ELF-1 (cell line): ENCODE measurements at regions not wholly inside any gene's neighbourhood (a gene's known extent, or its start where the extent isn't known, plus 50 kb on each side); places are given as distances from the start of the nearest gene placed in this dataset.

Experiments used
- DNase-seq: peaks from one replicate; pipeline ENCODE4 v3.0.0-alpha.2; 2016; ENCODE audit warnings: low read depth, low spot score

DNA sequence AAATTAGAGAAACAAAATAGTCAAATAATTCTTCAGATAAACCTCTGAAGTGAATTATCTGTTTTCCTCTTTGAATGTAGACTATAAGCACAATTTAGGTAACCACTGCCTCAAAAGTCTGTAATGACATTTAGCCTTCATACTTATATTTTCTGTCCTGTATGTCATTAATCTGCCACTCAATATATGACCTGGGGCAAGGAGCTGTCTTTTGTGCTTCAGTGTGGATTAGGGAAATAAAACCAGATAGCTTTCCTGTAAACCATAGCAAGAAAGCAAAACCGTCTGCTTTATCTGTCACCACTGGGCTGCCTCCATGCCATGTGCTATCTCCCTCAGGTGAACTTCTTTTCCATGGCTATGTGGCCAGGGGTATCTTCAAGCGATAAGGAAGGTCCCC, 606.6 kb upstream of the C9orf72 start:
- DNase-seq, result no peak

DNA sequence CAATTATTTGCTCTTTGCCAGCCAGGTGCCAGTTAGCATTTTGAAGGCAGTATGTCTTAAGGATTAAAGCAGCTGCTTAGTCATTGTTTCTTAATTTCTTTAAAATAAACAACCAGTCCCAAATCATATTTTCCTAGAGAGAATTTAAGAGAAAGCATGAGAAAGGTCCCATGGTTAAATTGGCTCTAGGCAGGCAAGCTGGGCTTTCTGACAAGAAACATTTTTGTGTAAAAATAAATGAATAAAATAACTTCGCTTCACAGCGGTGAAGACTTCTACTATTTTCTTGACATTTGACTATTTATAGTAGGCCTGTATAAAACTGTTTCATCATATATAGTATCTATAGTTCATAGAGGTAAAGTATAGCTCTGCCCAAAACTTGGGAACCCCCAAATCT, 617.7 kb upstream of the C9orf72 start:
- no peak for DNase-seq

DNA sequence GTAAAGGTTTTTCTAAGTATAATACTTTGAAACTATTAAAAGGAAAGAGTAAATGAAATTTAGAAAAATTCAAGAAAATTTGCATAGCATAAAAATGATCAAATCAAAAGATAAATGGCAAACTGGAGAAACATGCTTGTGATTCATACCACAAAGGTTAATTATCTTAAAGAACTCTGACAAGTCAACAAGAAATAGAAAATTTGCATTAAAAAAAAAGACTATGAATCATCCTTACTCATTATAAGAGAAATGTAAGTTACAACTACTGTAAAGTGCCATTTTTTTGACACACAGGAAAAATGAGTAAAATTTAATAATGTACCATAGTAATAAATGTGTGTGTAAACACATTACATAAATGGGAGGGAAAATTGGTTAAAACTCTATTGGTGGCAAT, 624.4 kb upstream of the C9orf72 start:
- no peak for DNase-seq

DNA sequence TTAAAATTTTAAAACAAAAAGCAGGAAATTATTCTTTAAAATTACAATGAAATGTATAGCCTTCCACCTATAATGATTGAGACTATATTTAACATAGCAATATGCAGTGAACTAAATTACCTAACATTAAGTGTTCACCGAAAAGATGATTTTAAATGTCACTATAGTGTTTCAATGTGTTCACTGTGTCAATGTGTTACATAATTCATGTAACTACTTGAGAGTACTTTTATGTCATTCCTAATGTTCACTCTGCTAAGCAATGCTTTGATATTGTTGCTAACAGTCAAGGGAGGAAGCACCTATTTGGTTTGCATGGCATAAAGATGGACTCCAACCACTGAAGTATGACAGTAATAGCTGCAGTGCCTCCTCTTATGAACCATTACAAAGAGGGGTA, 629.8 kb upstream of the C9orf72 start:
- DNase-seq, result no peak

DNA sequence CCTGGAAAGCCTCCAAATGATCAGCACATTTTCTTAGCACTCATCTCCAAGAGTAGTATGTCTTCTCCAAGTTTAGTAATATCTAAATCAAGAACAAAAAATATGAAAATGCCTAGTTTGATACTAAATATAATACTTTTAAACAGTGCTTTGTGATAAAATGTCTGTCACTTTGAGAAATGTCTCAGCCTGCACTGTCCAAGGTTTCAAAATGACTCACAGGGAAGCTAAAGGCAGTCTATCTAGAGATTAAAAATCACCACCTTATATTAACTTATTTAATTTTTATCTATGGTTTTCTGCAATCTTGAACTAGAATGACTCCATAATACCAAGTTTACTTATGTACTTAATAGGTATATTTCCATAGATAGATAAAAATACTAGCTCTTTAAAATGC, 633.0 kb upstream of the C9orf72 start:
- no peak for DNase-seq

DNA sequence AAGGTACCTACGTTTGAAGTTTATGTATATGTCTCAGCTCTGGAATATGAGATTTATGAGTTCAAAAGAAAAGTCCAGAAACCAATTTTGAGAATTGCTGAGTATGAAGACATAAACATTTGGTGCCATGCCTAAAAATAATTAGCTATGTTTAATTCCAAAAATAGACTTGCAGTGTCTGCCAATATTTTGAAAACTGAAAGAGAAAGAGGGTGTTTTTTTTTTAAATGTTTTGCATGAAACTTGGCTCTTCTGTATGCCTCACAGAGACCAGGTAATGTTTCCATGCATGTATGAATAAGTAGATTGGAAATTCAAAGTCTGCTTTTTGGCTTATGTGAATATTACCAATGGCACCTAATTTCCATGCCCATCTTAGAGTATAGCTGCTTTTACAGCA, 634.4 kb upstream of the C9orf72 start:
- no peak for DNase-seq

DNA sequence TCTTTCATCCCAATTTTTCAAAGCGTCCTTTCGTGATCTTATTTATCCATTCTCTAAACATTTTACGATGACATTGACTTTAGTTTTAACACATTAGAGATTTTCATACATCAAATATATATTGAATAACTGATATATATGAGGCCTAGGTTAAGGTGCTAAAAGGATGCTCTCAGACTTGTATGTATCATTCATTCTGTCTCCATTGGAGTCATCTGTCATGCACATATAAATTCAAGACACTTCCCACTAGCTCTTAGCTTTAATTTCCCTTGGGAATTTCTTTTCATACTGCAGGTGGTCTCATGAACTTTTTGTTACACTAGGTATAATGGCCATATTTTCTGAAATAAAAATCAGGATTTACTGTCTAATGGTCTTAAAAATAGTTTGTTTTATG, 635.8 kb upstream of the C9orf72 start:
- DNase-seq, result no peak

DNA sequence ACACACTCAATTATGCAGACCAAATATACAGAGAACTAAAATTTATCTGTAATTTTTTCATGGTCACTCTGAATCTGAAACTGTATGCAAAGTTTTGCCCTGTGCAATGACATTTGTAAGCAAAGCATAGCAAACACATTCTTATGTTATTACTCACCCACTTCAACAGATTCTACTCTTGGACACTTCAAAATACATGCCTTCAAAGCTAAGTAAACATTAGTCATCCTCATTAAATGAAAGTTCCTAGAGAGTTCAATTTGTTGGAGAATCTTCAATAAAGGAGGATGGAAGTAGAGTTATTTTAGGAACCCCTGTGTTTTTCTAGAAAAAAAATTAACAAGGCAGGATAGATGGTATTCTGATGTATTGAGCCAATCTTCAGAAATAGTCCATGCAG, 639.7 kb upstream of the C9orf72 start:
- DNase-seq, result no peak

DNA sequence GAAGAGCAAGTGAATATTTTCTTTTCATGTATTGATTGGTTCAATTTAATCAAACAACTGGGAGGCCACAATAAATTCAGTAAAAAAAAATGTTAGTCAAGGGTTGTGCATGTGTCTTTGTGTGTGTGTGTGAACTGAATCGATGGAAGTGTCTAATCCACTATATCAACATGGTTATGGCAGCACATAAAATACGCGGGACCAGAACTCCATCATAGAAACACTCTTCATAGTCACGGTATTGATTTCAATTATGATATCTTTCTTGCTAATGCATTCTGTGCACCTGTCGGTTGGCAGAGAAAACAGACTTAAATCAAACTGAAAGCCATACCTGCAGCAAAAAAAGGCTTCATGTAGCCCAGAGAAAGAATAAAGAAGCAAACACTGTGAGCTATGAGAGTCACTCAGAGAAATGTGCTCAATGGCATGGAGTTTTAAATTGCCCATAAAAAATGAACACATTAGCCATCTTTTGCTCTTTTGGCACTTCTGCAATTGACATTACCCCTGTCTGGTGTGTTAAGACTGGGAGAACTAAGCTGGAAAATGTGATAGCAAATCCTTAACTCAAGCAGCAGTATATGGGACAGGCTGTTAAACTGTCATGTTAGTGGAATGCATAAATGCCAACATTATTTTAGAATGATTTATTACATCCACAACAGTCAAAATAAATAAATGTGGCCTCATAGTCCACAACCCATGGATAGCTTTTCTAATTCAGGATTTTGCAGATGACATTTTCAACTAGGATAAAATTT, 642.4 kb upstream of the C9orf72 start:
- DNase-seq, result no peak

DNA sequence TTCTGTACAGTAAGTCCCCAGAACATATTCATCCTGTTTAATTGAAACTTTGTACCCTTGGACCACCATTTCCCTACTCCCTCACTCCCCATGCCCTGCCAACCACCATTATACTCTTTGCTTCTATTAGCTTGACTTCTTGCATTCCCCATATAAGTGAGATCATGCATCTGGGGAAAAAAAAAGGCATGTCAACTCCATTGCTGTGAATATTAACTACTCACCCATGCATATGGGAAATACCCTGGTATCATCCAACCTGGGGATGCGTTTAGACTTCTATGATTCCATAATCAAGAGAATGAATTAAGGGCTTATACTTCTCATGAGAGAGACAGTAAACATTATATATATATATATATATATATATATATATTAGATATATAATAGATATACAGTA, 659.4 kb upstream of the C9orf72 start:
- DNase-seq, result no peak

DNA sequence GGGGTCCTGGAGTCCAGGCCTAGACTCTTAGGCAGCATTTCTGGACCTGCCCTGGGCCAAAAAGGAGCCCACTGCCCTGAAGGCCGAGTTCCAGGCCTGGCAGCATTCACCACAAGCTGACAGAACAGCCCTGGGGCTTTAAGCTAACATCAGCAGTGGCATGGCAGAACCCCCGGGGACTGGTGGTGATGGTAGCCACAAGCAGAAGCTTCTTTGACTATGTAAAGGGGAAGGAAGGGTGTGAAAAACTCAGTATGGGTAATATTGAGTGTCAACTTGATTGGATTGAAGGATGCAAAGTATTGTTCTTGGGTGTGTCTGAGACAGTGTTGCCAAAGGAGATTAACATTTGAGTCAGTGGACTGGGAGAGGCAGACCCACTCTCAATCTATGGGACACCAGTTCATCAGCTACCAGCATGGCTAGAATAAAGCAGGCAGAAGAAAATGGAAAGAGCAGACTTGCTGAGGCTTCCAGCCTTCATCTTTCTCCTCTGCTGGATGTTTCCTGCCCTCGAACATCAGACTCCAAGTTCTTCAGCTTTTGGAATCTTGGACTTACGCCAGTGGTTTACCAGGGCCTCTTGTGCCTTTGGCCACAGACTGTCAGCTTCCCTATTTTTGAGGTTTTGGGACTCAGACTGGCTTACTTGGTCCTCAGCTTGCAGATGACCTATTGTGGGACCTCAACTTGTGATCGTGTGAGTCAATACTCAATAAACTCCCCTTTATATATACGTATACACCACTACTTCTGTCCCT, 661.0 kb upstream of the C9orf72 start:
- DNase-seq, result no peak

DNA sequence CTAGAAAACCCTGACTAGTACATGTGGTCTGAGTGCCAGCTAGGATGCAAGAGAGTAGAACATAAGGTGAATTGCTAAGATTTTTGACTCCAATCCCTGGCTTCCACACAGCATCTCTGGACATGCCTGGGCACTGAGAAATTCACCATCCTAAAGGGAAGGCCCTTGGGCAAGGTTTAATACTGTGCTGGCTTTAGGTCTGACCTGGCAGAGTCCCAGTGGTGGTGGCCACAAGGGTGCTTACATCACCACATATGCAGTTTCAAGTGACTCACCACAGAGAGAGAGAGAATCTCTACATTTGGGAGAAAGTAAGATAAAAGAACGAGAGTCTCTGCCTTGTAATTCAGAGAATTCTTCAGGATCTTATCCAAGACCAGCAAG, 661.6 kb upstream of the C9orf72 start:
- DNase-seq, result no peak

DNA sequence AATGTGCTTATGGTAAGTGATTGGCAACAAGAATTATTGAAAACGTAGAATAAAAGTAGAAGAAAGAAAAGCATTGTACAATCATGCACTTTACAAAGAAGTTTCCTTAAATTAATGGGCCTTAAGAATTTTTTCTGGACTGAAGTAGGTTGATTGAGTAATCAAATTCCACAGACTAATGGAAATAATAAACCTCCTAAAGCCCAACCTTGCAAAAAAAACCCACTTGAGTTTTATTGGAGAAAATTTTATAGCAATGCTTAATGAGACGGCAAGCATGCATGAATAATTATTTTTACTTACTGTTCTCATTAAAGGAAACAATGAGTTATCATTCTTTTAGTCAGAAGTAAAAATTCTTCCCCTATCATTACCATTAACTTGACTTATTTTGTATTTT, 676.1 kb upstream of the C9orf72 start:
- no peak for DNase-seq

DNA sequence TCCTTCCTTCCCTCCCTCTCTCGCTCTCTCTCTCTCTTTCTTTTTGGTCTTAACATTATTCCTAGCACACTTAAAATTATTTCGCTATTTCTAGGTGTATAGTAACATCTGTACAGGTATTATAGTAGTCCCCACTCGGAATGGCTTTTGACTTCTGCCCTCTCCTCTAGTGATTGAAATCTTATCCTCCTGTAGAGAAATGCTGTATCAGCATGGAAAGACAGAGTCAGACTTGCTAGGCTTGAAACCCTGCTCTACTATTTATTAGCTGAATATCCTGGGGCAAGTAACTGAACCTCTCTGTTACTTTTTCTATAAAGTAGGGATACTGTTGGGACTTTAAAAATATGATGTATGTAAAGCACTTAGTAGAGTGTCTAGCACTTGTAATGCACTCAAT, 681.9 kb upstream of the C9orf72 start:
- no peak for DNase-seq

DNA sequence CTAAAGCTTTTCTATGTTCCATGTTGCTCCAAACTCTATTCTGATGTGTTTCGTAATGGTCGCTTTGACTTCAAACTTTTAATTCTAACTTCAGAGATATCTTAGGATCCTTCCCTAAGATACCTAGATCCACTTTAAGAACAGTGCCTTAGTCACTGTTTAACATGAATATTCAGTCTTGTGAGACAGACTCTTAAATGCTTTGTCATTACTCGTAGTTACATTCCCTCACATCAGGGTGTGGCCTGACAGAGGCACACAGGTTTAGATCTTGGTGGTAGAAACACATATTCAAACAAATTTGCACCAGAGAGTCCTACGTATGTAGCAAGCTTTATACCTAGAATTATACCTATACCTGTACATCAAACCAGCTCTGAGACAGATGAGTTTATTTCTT, 687.0 kb upstream of the C9orf72 start:
- DNase-seq, result no peak

DNA sequence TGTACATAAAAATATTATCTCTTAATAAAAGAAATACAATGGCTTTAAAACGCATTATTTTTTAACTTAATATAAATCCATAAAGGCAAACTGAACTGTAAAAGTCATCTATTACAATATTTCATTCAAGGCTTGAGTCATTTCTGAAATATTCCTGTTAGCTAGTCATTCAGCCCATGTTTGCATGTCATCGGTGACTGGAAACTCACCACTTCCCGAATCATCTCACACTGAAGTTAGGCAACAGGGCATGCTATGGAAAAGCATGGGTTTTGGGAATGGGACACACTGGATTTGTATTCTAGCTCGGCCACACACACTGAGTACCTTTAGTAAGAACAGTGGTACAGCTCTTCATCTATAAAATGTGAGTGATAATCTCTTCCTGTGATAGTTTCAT, 691.1 kb upstream of the C9orf72 start:
- no peak for DNase-seq

DNA sequence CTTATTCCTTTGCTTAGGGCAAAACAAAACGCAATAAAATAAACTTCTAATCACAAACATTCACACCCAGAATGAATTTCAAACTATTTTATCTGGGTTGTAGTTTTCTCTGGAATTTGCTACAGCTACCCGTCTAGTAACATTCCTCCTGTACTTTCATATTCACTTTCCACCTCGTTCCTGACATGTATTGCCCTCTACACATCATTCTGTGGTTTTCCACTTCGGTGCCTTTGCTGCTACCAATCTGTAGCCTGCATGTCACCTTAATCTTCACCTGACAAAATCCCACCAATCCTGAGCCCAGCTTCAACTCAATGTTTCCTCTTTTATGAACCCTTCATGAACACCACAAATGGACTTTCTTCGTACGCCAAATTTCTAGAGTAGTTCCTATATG, 694.1 kb upstream of the C9orf72 start:
- no peak for DNase-seq

DNA sequence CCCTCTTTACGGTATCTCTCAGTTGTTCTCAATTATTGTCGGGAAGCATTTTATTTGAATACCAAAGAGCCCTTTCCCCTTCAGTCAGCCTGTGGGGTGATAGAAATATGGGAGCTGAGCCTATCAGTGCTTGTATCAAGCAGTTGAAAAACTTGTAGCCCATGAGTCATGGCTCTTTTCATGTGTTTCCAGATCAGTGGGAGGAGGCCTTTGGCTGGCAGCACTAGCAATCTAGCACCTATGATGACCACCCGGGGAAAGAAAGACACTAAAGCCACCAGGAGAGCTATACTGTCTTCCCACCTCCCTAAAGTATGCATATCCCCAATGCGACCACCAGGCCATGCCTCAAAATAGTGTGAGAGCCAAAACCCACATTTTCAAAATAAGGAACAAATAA, 696.9 kb upstream of the C9orf72 start:
- no peak for DNase-seq

DNA sequence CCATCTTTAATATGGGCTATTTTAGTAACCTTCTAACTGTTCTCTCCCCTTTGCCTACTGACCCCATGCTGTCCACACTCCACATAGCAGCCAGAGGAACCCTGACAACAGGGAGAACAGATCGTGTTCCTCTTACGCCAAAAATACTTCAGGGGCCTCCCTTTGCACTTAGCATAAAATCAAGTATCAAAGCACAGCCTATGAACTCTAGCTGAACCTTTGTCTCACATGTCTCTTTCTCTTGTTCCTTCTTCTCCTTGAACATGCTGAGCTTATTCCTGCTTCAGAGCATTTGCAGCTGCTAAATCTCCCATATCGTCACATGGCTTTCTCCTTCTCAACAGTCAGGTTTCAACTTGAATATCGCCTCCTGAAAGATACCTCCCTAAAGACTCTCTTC, 698.8 kb upstream of the C9orf72 start:
- DNase-seq, result no peak

DNA sequence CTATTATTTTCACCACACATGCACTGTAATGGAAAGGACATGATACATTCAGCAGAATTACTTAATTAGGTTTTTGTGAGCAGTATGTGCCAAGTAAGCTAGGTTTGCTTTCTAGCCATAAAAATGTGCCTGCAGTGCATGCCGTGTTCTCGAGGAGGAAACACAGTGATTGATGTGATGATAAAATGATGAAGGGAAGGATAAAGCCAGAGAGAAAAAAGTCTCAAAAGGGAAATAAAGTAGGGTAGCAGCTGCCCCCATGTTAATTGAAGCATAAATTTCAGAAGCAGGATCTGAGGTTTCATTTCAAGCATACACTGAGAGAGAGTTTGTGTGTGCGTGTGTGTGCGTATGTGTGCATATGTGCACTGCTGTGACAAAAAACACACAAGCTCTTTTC, 714.2 kb upstream of the C9orf72 start:
- no peak for DNase-seq

DNA sequence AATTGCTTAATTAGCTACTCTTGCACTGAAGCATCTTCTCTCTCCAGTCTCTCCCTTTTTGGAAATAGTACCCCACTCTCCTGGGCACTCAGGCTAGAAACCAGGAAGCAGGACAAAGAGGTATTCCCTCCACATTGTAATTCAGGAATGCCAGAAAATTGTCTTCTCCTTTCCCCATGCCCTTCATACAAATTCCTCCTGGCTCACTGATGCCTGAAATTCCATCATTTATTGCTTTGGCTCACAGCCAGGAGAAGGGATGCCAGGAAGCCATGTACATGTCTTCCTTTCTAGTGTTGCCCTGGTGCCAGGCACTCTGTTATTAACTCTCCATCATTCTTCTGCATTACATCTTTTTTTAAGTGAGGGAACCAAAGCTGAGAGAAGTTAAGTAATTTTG, 716.5 kb upstream of the C9orf72 start:
- peak; percentile 1 for DNase-seq

DNA sequence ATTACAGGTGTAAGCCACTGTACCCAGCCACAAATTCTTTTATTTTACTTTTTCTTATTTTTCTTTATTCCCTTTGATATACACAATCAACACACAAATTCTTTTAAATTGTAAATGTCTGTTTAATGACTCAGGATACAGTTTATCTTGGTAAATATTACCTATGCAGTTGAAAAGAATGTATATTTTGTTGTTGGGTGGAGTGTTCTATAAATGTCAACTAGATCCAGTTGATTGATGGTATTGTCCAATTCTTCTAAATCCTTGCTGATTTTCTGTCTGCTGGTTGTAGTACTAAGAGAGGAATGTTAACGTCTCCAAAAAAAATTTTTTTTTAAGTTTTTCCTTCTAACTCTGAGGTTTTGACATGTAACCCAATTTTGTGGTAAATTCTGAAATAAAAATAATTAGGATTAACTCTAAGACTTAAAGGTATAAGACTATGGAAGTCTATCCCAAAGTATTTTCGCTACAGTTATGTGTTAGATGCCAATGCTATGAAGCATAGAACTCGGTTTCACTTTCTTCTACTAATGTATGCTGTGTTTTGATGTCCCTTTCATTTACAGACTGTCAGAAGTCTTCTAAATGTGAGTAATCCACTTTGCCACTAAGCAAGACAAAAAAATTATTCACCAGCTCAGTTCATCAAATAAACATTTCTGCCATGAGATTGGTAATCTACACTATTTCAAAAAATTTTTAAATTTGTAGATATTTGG, 720.2 kb upstream of the C9orf72 start:
- no peak for DNase-seq

DNA sequence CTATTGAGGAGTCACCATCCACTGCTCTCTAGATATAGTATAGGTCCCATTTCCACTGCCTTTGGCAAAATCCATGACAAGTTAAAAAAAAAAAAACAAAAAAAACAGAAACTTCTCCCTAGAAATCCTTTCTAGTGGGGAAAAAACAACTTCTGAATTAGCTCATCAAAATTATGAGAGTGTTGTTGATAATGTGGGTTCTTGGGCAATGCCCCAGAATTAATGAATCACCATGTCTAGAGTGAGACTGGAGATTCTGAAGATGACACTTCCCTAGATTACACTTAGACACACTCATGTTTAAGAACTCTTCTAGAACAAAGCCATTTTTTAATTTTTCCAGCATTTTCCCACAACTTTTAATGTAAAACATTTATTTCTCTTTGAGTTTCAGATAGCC, 728.0 kb upstream of the C9orf72 start:
- no peak for DNase-seq
